ENCODE measurements at regions not wholly inside any gene's neighbourhood (a gene's known extent, or its start where the extent isn't known, plus 50 kb on each side); places are given as distances from the start of the nearest gene placed in this dataset.

GRCh38 chr3:96101006-96101560 is 713.3 kb upstream of the EPHA6 start:
- Mint-ChIP-seq H3K27me3 (no peaks in the 10 kb centered on the region), H3K4me1 (no peaks in the 10 kb centered on the region), H3K9me3 (no peaks in the 10 kb centered on the region), H3K4me3 (no peak overlapping the region), H3K36me3 (ENCODE audit: low read depth) (no peaks in the 10 kb centered on the region), H3K27ac (no peak overlapping the region)
- intact Hi-C loops (cut with micrococcal nuclease), result no loop called here
- DNase-seq, result no peak

- Mint-ChIP-seq H3K9me3 (no peaks in the 10 kb centered on the region), H3K27me3 (no peaks in the 10 kb centered on the region), H3K4me3 (no peak overlapping the region), H3K4me1 (no peaks in the 10 kb centered on the region), H3K27ac (no peak overlapping the region), H3K36me3 (ENCODE audit: low read depth) (no peaks in the 10 kb centered on the region)
- no peak for DNase-seq
- intact Hi-C loops (cut with micrococcal nuclease), result no loop called here
Observed at GRCh38 chr3:96106701-96107100, 707.7 kb upstream of the EPHA6 start.
